GM13977 (cell line): ENCODE measurements at regions not wholly inside any gene's neighbourhood (a gene's known extent, or its start where the extent isn't known, plus 50 kb on each side); places are given as distances from the start of the nearest gene placed in this dataset.
"Not testable (repeated sequence)": the region's sequence is repeated elsewhere in the genome, so short reads cannot be mapped to it uniquely, and the experiment has no call there.

Experiments
- DNase-seq: peaks from one replicate; pipeline ENCODE4 v3.0.0; 2012; ENCODE audit warnings: low spot score
- CTCF ChIP-seq: IDR thresholded peaks from 2 replicates; pipeline ENCODE4 v1.5.1; 2012; ENCODE audit warnings: mild to moderate bottlenecking, control low read depth; ENCODE audit not compliant: insufficient read depth; ENCODE audit errors: extremely low read depth, missing control alignments
- in situ Hi-C: fragments of 300-500 bp; cut with MboI; formaldehyde crosslinking; loops from one replicate; pipeline ENCODE4 v1.12.0; 2022; ENCODE audit warnings: low sequenced_read_pairs, low pct_unique_long_range_greater_than_20kb, mixed read lengths, inconsistent platforms; ENCODE audit not compliant: unreplicated experiment

DNA sequence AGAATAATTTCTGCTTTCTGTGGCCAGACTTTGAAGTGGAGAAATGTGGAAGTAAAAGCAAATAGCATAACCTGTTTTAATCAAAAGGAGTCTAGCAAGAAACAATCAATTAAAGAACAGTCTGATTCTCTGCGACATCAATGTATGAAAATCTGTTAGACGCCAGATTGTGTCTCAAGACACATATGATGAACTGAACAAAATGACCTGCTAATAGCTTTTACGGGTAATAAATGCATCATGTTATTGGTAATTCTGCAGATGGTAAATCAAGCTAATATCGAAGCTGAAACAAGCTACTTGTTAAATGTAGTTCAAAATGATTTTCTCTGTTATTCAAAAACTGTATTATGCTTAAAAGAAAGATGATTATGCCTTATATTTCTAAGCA, 208.5 kb upstream of the FIGN start:
- in situ Hi-C loops = no loop called here
- no peak for TF ChIP-seq CTCF
- DNase-seq = no peak

GRCh38 chr2:163943403-163944346, 207.9 kb upstream of the FIGN start:
- TF ChIP-seq CTCF = no peak
- in situ Hi-C loops = no loop called here
- DNase-seq = no peak

GRCh38 chr2:163934131-163934530, 198.3 kb upstream of the FIGN start:
- no peak for TF ChIP-seq CTCF
- DNase-seq = no peak
- in situ Hi-C loops = no loop called here

DNA sequence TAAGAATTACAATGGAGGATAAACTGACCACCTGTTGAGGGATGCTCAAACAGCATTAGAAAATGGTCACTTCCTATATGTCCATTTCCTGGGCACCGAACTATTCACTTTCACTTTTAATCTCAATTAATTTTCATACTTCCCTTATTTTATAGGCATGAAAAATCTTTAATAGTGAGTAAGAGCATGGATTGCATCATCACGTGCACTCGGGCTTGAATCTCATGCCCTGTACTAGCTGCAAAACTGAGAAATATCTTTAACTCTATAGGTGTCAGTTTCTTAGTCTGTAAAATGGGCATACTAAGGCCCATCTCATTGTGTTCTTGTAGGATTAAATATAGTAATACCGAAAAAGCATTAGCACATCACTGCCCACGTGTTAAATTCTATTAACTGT, 183.9 kb upstream of the FIGN start:
- DNase-seq = no peak
- in situ Hi-C loops = no loop called here
- no peak for TF ChIP-seq CTCF

GRCh38 chr2:163914486-163914885, 178.7 kb upstream of the FIGN start:
- DNase-seq, in situ Hi-C loops: not testable (repeated sequence)

GRCh38 chr2:163913532-163913944, 177.7 kb upstream of the FIGN start:
- in situ Hi-C loops, DNase-seq: not testable (repeated sequence)

DNA sequence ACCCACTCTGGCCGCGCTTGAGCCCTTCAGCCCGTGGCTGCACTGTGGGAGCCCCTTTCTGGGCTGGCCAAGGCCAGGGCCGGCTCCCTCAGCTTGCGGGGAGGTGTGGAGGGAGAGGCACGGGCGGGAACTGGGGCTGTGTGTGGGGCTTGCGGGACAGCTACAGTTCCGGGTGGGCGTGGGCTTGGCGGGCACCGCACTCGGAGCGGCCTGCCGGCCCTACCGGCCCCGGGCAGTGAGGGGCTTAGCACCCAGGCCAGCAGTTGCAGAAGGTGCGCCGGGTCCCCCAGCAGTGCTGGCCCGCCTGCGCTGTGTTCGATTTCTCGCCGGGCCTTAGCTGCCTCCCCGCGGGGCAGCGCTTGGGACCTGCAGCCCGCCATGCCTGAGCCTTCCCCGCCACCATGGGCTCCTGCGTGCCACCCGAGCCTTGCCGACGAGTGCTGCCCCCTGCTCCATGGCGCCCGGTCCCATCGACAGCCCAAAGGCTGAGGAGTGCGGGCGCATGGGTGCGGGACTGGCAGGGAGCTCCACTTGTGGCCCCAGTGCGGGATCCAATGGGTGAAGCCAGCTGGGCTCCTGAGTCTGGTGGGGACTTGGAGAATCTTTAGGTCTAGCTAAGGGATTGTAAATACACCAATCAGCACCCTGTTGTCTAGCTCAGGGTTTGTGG, 173.7 kb upstream of the FIGN start:
- TF ChIP-seq CTCF = no peak
- DNase-seq = no peak

More for the DNA sequence above, 173.7 kb upstream of the FIGN start:
- in situ Hi-C loops = no loop called here
